H1 (cell line): ENCODE measurements at regions not wholly inside any gene's neighbourhood (a gene's known extent, or its start where the extent isn't known, plus 50 kb on each side); places are given as distances from the start of the nearest gene placed in this dataset.
"Not testable (repeated sequence)": the region's sequence is repeated elsewhere in the genome, so short reads cannot be mapped to it uniquely, and the experiment has no call there.

Experiments
- CTCF ChIA-PET: fragments of 300-600 bp; sonication (Branson Sonifier 250); formaldehyde crosslinking; loops from one replicate; lab custom pipeline; 2021; ENCODE audit not compliant: partially characterized antibody; lab: Charles Lee
- POLR2A ChIA-PET: fragments of 300-600 bp; sonication (Branson Sonifier 250); formaldehyde crosslinking; loops from one replicate; lab custom pipeline; 2021; ENCODE audit warnings: inconsistent platforms; ENCODE audit not compliant: partially characterized antibody; lab: Charles Lee
- DNase-seq, 2 experiments: peaks; one replicate each; pipeline versions ENCODE4 v3.0.0 to v3.0.0-alpha.2; 2010 to 2022; ENCODE audit warnings: low spot score in 2 of 2, low read depth in 1 of 2, mixed read lengths in 1 of 2
- FAIRE-seq: peaks from 2 replicates; lab custom pipeline; 2011; peaks lifted over from hg19 to GRCh38; lab: Jason Lieb, UNC
- H2AFZ ChIP-seq: 2 replicates; pipeline ENCODE4 v1.8.1; 2012; ENCODE audit warnings: low read length, inconsistent platforms
- H2AK5ac ChIP-seq: 2 replicates; pipeline ENCODE4 v1.6.1; 2013; ENCODE audit warnings: low read depth, low read length
- H2BK120ac ChIP-seq: replicated peaks from 2 replicates; pipeline ENCODE3; 2013; ENCODE audit warnings: low read depth, low read length, inconsistent platforms
- H2BK12ac ChIP-seq: 2 replicates; pipeline ENCODE4 v1.6.1; 2013; ENCODE audit warnings: low read depth, low read length
- H2BK15ac ChIP-seq: 2 replicates; pipeline ENCODE4 v1.6.1; 2013; ENCODE audit warnings: low read length
- H2BK20ac ChIP-seq: 2 replicates; pipeline ENCODE4 v1.6.1; 2013; ENCODE audit warnings: low read length
- H2BK5ac ChIP-seq: 2 replicates; pipeline ENCODE4 v1.6.1; 2013; ENCODE audit warnings: low read depth, low read length
- H3K14ac ChIP-seq: 2 replicates; pipeline ENCODE4 v1.6.1; 2013; ENCODE audit warnings: inconsistent platforms; ENCODE audit not compliant: insufficient read length
- H3K18ac ChIP-seq: 2 replicates; pipeline ENCODE4 v1.6.1; 2013; ENCODE audit warnings: low read length; ENCODE audit errors: extremely low read depth
- H3K23ac ChIP-seq: 2 replicates; pipeline ENCODE4 v1.6.1; 2013; ENCODE audit warnings: inconsistent platforms; ENCODE audit not compliant: insufficient read length
- H3K23me2 ChIP-seq: 2 replicates; pipeline ENCODE4 v1.6.1; 2013; ENCODE audit warnings: low read depth, low read length
- H3K27ac ChIP-seq: 2 replicates; pipeline ENCODE4 v1.6.1; 2011; ENCODE audit warnings: low read depth, low read length, inconsistent platforms
- H3K27me3 ChIP-seq, 4 experiments: replicated peaks in 1 of 4; 1 replicate in 1 of 4; 2 replicates in 3 of 4; pipeline versions ENCODE4 v1.6.1 to v1.8.1; 2011 to 2013; ENCODE audit warnings: low read length in 3 of 4, mild to moderate bottlenecking in 3 of 4, inconsistent platforms in 2 of 4, mixed read lengths in 2 of 4, moderate library complexity in 1 of 4; ENCODE audit not compliant: control insufficient read depth in 3 of 4, insufficient read depth in 3 of 4; ENCODE audit errors: extremely low read depth in 1 of 4
- H3K36me3 ChIP-seq, 4 experiments: 2 replicates each; pipeline versions ENCODE4 v1.6.1 to v1.8.1; 2011 to 2013; ENCODE audit warnings: mild to moderate bottlenecking in 4 of 4, low read length in 3 of 4, moderate library complexity in 2 of 4, control low read depth in 1 of 4, inconsistent platforms in 1 of 4; ENCODE audit not compliant: insufficient read depth in 4 of 4, control insufficient read depth in 2 of 4
- H3K4ac ChIP-seq: replicated peaks from 2 replicates; pipeline ENCODE3; 2013; ENCODE audit warnings: low read length, low read depth, mixed read lengths, inconsistent platforms; ENCODE audit not compliant: insufficient read length
- H3K4me1 ChIP-seq, 4 experiments: replicated peaks in 1 of 4; 1 replicate in 1 of 4; 2 replicates in 3 of 4; pipeline versions ENCODE4 v1.6.1 to v1.8.1; 2011 to 2013; ENCODE audit warnings: low read length in 3 of 4, inconsistent platforms in 2 of 4, mixed read lengths in 1 of 4; ENCODE audit not compliant: insufficient read depth in 4 of 4, control insufficient read depth in 3 of 4
- H3K4me2 ChIP-seq, 2 experiments: 2 replicates each; pipeline versions ENCODE4 v1.6.1 to v1.8.1; 2011 to 2013; ENCODE audit warnings: low read depth in 2 of 2, low read length in 2 of 2, control low read depth in 1 of 2, inconsistent platforms in 1 of 2, mild to moderate bottlenecking in 1 of 2; ENCODE audit not compliant: insufficient read depth in 1 of 2
- H3K4me3 ChIP-seq, 4 experiments: fragments of 200-600, 300-600 bp in 1 of 4; sonication (generic), shearing (Covaris generic), sonication (Bioruptor Twin) in 1 of 4; 2 replicates each; pipeline versions ENCODE4 v1.5.1 to v1.8.1; 2011 to 2016; ENCODE audit warnings: low read length in 4 of 4, low read depth in 3 of 4, control low read depth in 2 of 4, inconsistent platforms in 2 of 4, mild to moderate bottlenecking in 2 of 4, mixed read lengths in 1 of 4, moderate library complexity in 1 of 4; ENCODE audit not compliant: insufficient read depth in 2 of 4; ENCODE audit errors: extremely low read depth in 1 of 4
- H3K56ac ChIP-seq: replicated peaks from 2 replicates; pipeline ENCODE3; 2013; ENCODE audit warnings: low read depth, mild to moderate bottlenecking, mixed read lengths, low read length, inconsistent platforms; ENCODE audit not compliant: insufficient read length
- H3K79me1 ChIP-seq: 2 replicates; pipeline ENCODE4 v1.6.1; 2013; ENCODE audit warnings: low read depth, low read length, control low read depth
- H3K79me2 ChIP-seq, 2 experiments: 2 replicates each; pipeline versions ENCODE4 v1.6.1 to v1.8.1; 2012 to 2013; ENCODE audit warnings: low read length in 2 of 2, mild to moderate bottlenecking in 2 of 2, inconsistent platforms in 1 of 2; ENCODE audit not compliant: insufficient read depth in 2 of 2, control insufficient read depth in 1 of 2
- H3K9ac ChIP-seq, 4 experiments: replicated peaks in 1 of 4; 1 replicate in 1 of 4; 2 replicates in 3 of 4; pipeline versions ENCODE4 v1.6.1 to v1.8.1; 2011 to 2013; ENCODE audit warnings: low read depth in 3 of 4, low read length in 3 of 4, control low read depth in 2 of 4, mild to moderate bottlenecking in 2 of 4, moderate library complexity in 2 of 4, inconsistent platforms in 1 of 4; ENCODE audit errors: extremely low read depth in 1 of 4
- H3K9me3 ChIP-seq, 2 experiments: 2 replicates each; pipeline versions ENCODE4 v1.6.1 to v1.8.1; 2012 to 2013; ENCODE audit warnings: mild to moderate bottlenecking in 2 of 2, moderate library complexity in 2 of 2, control low read depth in 1 of 2, inconsistent platforms in 1 of 2, low read depth in 1 of 2, low read length in 1 of 2, mixed read lengths in 1 of 2; ENCODE audit not compliant: insufficient read depth in 2 of 2
- H4K20me1 ChIP-seq, 2 experiments: replicated peaks in 1 of 2; 2 replicates each; pipeline versions ENCODE3 to v1.8.1; 2011 to 2013; ENCODE audit warnings: inconsistent platforms in 2 of 2, low read length in 2 of 2, mild to moderate bottlenecking in 1 of 2; ENCODE audit not compliant: insufficient read depth in 2 of 2, control insufficient read depth in 1 of 2
- H4K5ac ChIP-seq: 2 replicates; pipeline ENCODE4 v1.6.1; 2013; ENCODE audit warnings: low read length, low read depth, mixed read lengths, inconsistent platforms; ENCODE audit not compliant: insufficient read length
- H4K8ac ChIP-seq: 2 replicates; pipeline ENCODE4 v1.8.0; 2013; ENCODE audit warnings: mild to moderate bottlenecking, moderate library complexity, low read length, inconsistent platforms; ENCODE audit not compliant: insufficient read depth; ENCODE audit errors: extremely low read depth
- H4K91ac ChIP-seq: replicated peaks from 2 replicates; pipeline ENCODE3; 2013; ENCODE audit warnings: low read length, mixed read lengths, inconsistent platforms; ENCODE audit not compliant: insufficient read length

GRCh38 chr11:43194459-43194858 is 117.3 kb upstream of the API5 start:
- H4K91ac ChIP-seq, H4K8ac ChIP-seq, H3K4ac ChIP-seq, H2BK15ac ChIP-seq, POLR2A ChIA-PET, H2AFZ ChIP-seq, H3K9ac ChIP-seq, H3K79me1 ChIP-seq, H3K56ac ChIP-seq, DNase-seq, H3K23me2 ChIP-seq, H3K4me3 ChIP-seq, H3K79me2 ChIP-seq, H3K27ac ChIP-seq, CTCF ChIA-PET, H2BK12ac ChIP-seq, H4K5ac ChIP-seq, H2BK120ac ChIP-seq, H2BK5ac ChIP-seq, H3K4me1 ChIP-seq, FAIRE-seq, H3K4me2 ChIP-seq, H4K20me1 ChIP-seq, H3K27me3 ChIP-seq, H3K23ac ChIP-seq, H3K18ac ChIP-seq, H3K9me3 ChIP-seq, H3K36me3 ChIP-seq, H3K14ac ChIP-seq, H2BK20ac ChIP-seq, H2AK5ac ChIP-seq: not testable (repeated sequence)
